ENCODE measurements at regions not wholly inside any gene's neighbourhood (a gene's known extent, or its start where the extent isn't known, plus 50 kb on each side); places are given as distances from the start of the nearest gene placed in this dataset.

- TF ChIP-seq CTCF (IDR thresholded peaks at IDR 0.05) (no peak), EZH2 (IDR thresholded peaks at IDR 0.05; ENCODE audit: borderline replicate concordance, insufficient read depth, low read depth, low read length, poor library complexity, severe bottlenecking) (no peak)
Measured at GRCh38 chr13:22893777-22894176, 287.0 kb upstream of the SGCG start.

Measured in B cell (primary cell).